Heart left ventricle (tissue), 13 donors: ENCODE measurements at regions not wholly inside any gene's neighbourhood (a gene's known extent, or its start where the extent isn't known, plus 50 kb on each side); places are given as distances from the start of the nearest gene placed in this dataset.

ENCODE experiments used
- POLR2A ChIP-seq, 2 donors: fragments of 450-650 bp; IDR thresholded peaks; one replicate each; pipeline ENCODE4 v1.6.1; 2017; ENCODE audit warnings: antibody characterized with exemption in 2 of 2, mild to moderate bottlenecking in 2 of 2, moderate library complexity in 2 of 2
- TF ChIP-seq, protein P1 (sequence below), 12 donors: fragments of 200-600 bp; sonication (generic) in 4 of 12; IDR thresholded peaks; one replicate each; pipeline versions ENCODE4 v1.5.0 to v1.8.0; 2018 to 2022; ENCODE audit warnings: antibody characterized with exemption in 12 of 12, mild to moderate bottlenecking in 5 of 12
- donor health status: ischemic (EF 13 %, LVEDD 7.1; RV severe dilation, severe dysfunction).
- donor health status: DM: no; HTN: yes; CAD: no.
- donor health status: DM: no; HTN: no; CAD: no.
- donor health status: ischemic (EF 25% LVEDD 6.9; RV normal size, moderate dysfunction).
- donor health status: ischemic (EF 25% LVEDD 5.7; RV mildly dilated, moderate dysfunction).
- donor health status: ischemic (EF 35%, LVEDD 5.7; RV mildly dilated, moderate dysfunction).
- donor health status: nonischemic (EF 11% LVEDD 7.7; RV severe dilation, severe dysfunction).
- donor health status: DM: yes; HTN: yes; CAD: no.
- donor health status: PGD.
- donor health status: ischemic (EF 29% LVEDD 5.4; RV normal size, mild dysfunction).
- donor health status: nonischemic (EF 23%, LVEDD 6.1; RV moderate dilation, normal function).

DNA sequence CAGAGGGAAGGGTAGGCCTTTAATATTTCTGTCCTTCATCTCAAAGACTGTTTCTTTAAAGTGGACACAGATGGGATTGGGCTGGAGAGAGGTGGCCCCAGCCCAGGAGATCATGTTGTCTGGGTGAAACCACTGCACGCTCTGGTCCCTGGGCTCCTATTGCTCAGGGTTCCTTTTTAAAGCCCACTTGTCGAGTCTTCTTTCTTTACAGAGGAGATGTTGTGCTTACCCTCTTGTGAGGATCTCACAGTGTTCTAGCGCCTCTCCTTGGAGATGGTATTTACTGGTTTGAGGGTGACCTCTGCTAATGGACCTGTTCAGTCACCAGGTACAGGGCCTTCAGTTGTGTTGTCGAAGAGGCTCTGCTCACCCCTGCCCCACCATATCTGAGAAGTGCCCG is 128.4 kb downstream of the TM9SF2 start:
- TF ChIP-seq POLR2A (IDR thresholded peaks at IDR 0.05): no peak
- TF ChIP-seq, protein P1, sequence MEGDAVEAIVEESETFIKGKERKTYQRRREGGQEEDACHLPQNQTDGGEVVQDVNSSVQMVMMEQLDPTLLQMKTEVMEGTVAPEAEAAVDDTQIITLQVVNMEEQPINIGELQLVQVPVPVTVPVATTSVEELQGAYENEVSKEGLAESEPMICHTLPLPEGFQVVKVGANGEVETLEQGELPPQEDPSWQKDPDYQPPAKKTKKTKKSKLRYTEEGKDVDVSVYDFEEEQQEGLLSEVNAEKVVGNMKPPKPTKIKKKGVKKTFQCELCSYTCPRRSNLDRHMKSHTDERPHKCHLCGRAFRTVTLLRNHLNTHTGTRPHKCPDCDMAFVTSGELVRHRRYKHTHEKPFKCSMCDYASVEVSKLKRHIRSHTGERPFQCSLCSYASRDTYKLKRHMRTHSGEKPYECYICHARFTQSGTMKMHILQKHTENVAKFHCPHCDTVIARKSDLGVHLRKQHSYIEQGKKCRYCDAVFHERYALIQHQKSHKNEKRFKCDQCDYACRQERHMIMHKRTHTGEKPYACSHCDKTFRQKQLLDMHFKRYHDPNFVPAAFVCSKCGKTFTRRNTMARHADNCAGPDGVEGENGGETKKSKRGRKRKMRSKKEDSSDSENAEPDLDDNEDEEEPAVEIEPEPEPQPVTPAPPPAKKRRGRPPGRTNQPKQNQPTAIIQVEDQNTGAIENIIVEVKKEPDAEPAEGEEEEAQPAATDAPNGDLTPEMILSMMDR (IDR thresholded peaks at IDR 0.05): no peak
